ENCODE measurements at regions not wholly inside any gene's neighbourhood (a gene's known extent, or its start where the extent isn't known, plus 50 kb on each side); places are given as distances from the start of the nearest gene placed in this dataset.

GRCh38 chr3:30183421-30183820 is 423.0 kb upstream of the TGFBR2 start:
- DNase-seq (ENCODE audit: low read depth): no peak
- TF ChIP-seq CTCF (conservative IDR thresholded peaks at IDR 0.05; ENCODE audit: control insufficient read depth, insufficient read depth, low read depth, low read length): no peak

GRCh38 chr3:30184091-30184810 is 422.1 kb upstream of the TGFBR2 start:
- DNase-seq (ENCODE audit: low read depth): no peak
- no peak for TF ChIP-seq CTCF (conservative IDR thresholded peaks at IDR 0.05; ENCODE audit: control insufficient read depth, insufficient read depth, low read depth, low read length)

More at GRCh38 chr3:30183421-30183820, 423.0 kb upstream of the TGFBR2 start:
- H3K4me3 ChIP-seq (ENCODE audit: control insufficient read depth, low read depth, low read length): no peak overlapping the region

GRCh38 chr3:30185872-30186271 is 420.5 kb upstream of the TGFBR2 start:
- H3K4me3 ChIP-seq (ENCODE audit: control insufficient read depth, low read depth, low read length): no peak overlapping the region
- DNase-seq (ENCODE audit: low read depth): no peak
- no peak for TF ChIP-seq CTCF (conservative IDR thresholded peaks at IDR 0.05; ENCODE audit: control insufficient read depth, insufficient read depth, low read depth, low read length)

More at GRCh38 chr3:30184091-30184810, 422.1 kb upstream of the TGFBR2 start:
- H3K4me3 ChIP-seq (ENCODE audit: control insufficient read depth, low read depth, low read length): no peak overlapping the region

- H3K4me3 ChIP-seq (ENCODE audit: control insufficient read depth, low read depth, low read length): no peak overlapping the region
- no peak for TF ChIP-seq CTCF (conservative IDR thresholded peaks at IDR 0.05; ENCODE audit: control insufficient read depth, insufficient read depth, low read depth, low read length)
- no peak for DNase-seq (ENCODE audit: low read depth)
These were observed 419.6 kb upstream of the TGFBR2 start for GRCh38 chr3:30186741-30187219.

- H3K4me3 ChIP-seq (ENCODE audit: control insufficient read depth, low read depth, low read length): no peak overlapping the region
- TF ChIP-seq CTCF (conservative IDR thresholded peaks at IDR 0.05; ENCODE audit: control insufficient read depth, insufficient read depth, low read depth, low read length): no peak
- no peak for DNase-seq (ENCODE audit: low read depth)
These were observed 419.0 kb upstream of the TGFBR2 start for GRCh38 chr3:30187366-30187765.

- no peak for TF ChIP-seq CTCF (conservative IDR thresholded peaks at IDR 0.05; ENCODE audit: control insufficient read depth, insufficient read depth, low read depth, low read length)
- H3K4me3 ChIP-seq (ENCODE audit: control insufficient read depth, low read depth, low read length): no peak overlapping the region
- DNase-seq (ENCODE audit: low read depth): peak; percentile 34
These were observed 417.7 kb upstream of the TGFBR2 start for GRCh38 chr3:30188713-30189112.
